GM18861 (cell line): ENCODE measurements at regions not wholly inside any gene's neighbourhood (a gene's known extent, or its start where the extent isn't known, plus 50 kb on each side); places are given as distances from the start of the nearest gene placed in this dataset.

Experiments
- ATAC-seq: cut with Tn5 transposase; IDR thresholded peaks from one replicate; pipeline ENCODE4 v1.9.1; 2021; ENCODE audit not compliant: unreplicated experiment

- no peak for ATAC-seq
Measured at GRCh38 chr9:91151718-91152095, 210.0 kb downstream of the AUH start.

GRCh38 chr9:91154686-91155085 is 207.0 kb downstream of the AUH start:
- no peak for ATAC-seq

- no peak for ATAC-seq
Measured at GRCh38 chr9:91155181-91155580, 206.5 kb downstream of the AUH start.

GRCh38 chr9:91155746-91156376 is 205.9 kb downstream of the AUH start:
- no peak for ATAC-seq

- no peak for ATAC-seq
Measured at GRCh38 chr9:91156451-91157234, 205.1 kb downstream of the AUH start.

- no peak for ATAC-seq
Measured at GRCh38 chr9:91157883-91158282, 203.8 kb downstream of the AUH start.

GRCh38 chr9:91158286-91158685 is 203.4 kb downstream of the AUH start:
- ATAC-seq, result no peak

GRCh38 chr9:91158946-91159345 is 202.8 kb downstream of the AUH start:
- ATAC-seq, result no peak

- no peak for ATAC-seq
Measured at GRCh38 chr9:91159664-91160121, 202.0 kb downstream of the AUH start.

GRCh38 chr9:91160181-91160580 is 201.5 kb downstream of the AUH start:
- ATAC-seq, result no peak

- ATAC-seq, result no peak
Measured at GRCh38 chr9:91160599-91161464, 200.9 kb downstream of the AUH start.

- no peak for ATAC-seq
Measured at GRCh38 chr9:91161465-91162300, 200.0 kb downstream of the AUH start.

- no peak for ATAC-seq
Measured at GRCh38 chr9:91162311-91162710, 199.4 kb downstream of the AUH start.

- ATAC-seq, result peak; percentile 61
Measured at GRCh38 chr9:91162784-91163443, 198.8 kb downstream of the AUH start.

GRCh38 chr9:91163444-91163772 is 198.3 kb downstream of the AUH start:
- no peak for ATAC-seq

- ATAC-seq, result no peak
Measured at GRCh38 chr9:91163773-91164471, 197.8 kb downstream of the AUH start.
